HG03460 (cell line): ENCODE measurements at regions not wholly inside any gene's neighbourhood (a gene's known extent, or its start where the extent isn't known, plus 50 kb on each side); places are given as distances from the start of the nearest gene placed in this dataset.

Source experiments
- ATAC-seq: cut with Tn5 transposase; IDR thresholded peaks from one replicate; pipeline ENCODE4 v1.9.1; 2021; ENCODE audit not compliant: unreplicated experiment

GRCh38 chr7:35355199-35355598, 101.3 kb upstream of the TBX20 start:
- no peak for ATAC-seq

GRCh38 chr7:35353481-35353880, 99.6 kb upstream of the TBX20 start:
- ATAC-seq = no peak

- ATAC-seq = no peak
Observed at GRCh38 chr7:35351466-35351865, 97.6 kb upstream of the TBX20 start.

- no peak for ATAC-seq
Observed at GRCh38 chr7:35348611-35349400, 94.9 kb upstream of the TBX20 start.

- no peak for ATAC-seq
Observed at GRCh38 chr7:35342786-35343185, 88.9 kb upstream of the TBX20 start.

- no peak for ATAC-seq
Observed at GRCh38 chr7:35339811-35340210, 85.9 kb upstream of the TBX20 start.

GRCh38 chr7:35336444-35336843, 82.5 kb upstream of the TBX20 start:
- no peak for ATAC-seq

GRCh38 chr7:35334506-35334905, 80.6 kb upstream of the TBX20 start:
- ATAC-seq = no peak

GRCh38 chr7:35333265-35333664, 79.4 kb upstream of the TBX20 start:
- no peak for ATAC-seq

GRCh38 chr7:35331730-35332678, 78.1 kb upstream of the TBX20 start:
- no peak for ATAC-seq

- ATAC-seq = no peak
Observed at GRCh38 chr7:35329026-35329425, 75.1 kb upstream of the TBX20 start.

- ATAC-seq = no peak
Observed at GRCh38 chr7:35319606-35320005, 65.7 kb upstream of the TBX20 start.

GRCh38 chr7:35316549-35316948, 62.6 kb upstream of the TBX20 start:
- ATAC-seq = no peak

- ATAC-seq = no peak
Observed at GRCh38 chr7:35315517-35315916, 61.6 kb upstream of the TBX20 start.

- no peak for ATAC-seq
Observed at GRCh38 chr7:35314354-35314753, 60.5 kb upstream of the TBX20 start.

- ATAC-seq = no peak
Observed at GRCh38 chr7:35313575-35313974, 59.7 kb upstream of the TBX20 start.
